ENCODE measurements at regions not wholly inside any gene's neighbourhood (a gene's known extent, or its start where the extent isn't known, plus 50 kb on each side); places are given as distances from the start of the nearest gene placed in this dataset.

GRCh38 chr6:103191391-103192093, 1668.2 kb downstream of the HACE1 start:
- peaks cover 8% of the 10 kb centered on the region for H3K4me1 ChIP-seq (ENCODE audit: insufficient read depth, low read length, severe bottlenecking)
- no peak overlapping the region for H3K27ac ChIP-seq (ENCODE audit: low read depth, low read length, poor library complexity, severe bottlenecking)
- H4K20me1 ChIP-seq (ENCODE audit: insufficient read depth, low read length), result no peaks in the 10 kb centered on the region
- H3K27me3 ChIP-seq (ENCODE audit: insufficient read depth, low read length), result no peaks in the 10 kb centered on the region
- no peak overlapping the region for H3K4me2 ChIP-seq (ENCODE audit: low read length)
- no peaks in the 10 kb centered on the region for H3K9me2 ChIP-seq (ENCODE audit: low read depth, low read length)
- H3F3A ChIP-seq (ENCODE audit: insufficient read depth, low read length), result no peaks in the 10 kb centered on the region
- H3K79me2 ChIP-seq (ENCODE audit: insufficient read depth, low read length), result no peaks in the 10 kb centered on the region
- no peak overlapping the region for H3K4me3 ChIP-seq (ENCODE audit: low read depth, low read length, poor library complexity, severe bottlenecking)
- no peak for TF ChIP-seq CTCF (IDR thresholded peaks at IDR 0.05; ENCODE audit: low read length)
- TF ChIP-seq EZH2 (IDR thresholded peaks at IDR 0.05; ENCODE audit: borderline replicate concordance, low read length), result no peak
- H3K9ac ChIP-seq (ENCODE audit: low read length), result no peak overlapping the region
- H3K36me3 ChIP-seq (ENCODE audit: insufficient read depth, low read length), result no peaks in the 10 kb centered on the region
- no peak overlapping the region for H2AFZ ChIP-seq (ENCODE audit: low read length)
- H3K9me3 ChIP-seq (ENCODE audit: low read length), result no peaks in the 10 kb centered on the region

- Histone ChIP-seq H3K9ac (ENCODE audit: low read length) (no peak overlapping the region), H3K4me2 (ENCODE audit: low read length) (no peak overlapping the region), H3K27me3 (ENCODE audit: insufficient read depth, low read length) (no peaks in the 10 kb centered on the region), H3K9me3 (ENCODE audit: low read length) (no peaks in the 10 kb centered on the region), H3F3A (ENCODE audit: insufficient read depth, low read length) (no peaks in the 10 kb centered on the region), H3K79me2 (ENCODE audit: insufficient read depth, low read length) (no peaks in the 10 kb centered on the region), H4K20me1 (ENCODE audit: insufficient read depth, low read length) (no peaks in the 10 kb centered on the region), H3K27ac (ENCODE audit: low read depth, low read length, poor library complexity, severe bottlenecking) (no peak overlapping the region), H3K4me3 (ENCODE audit: low read depth, low read length, poor library complexity, severe bottlenecking) (no peak overlapping the region), H3K4me1 (ENCODE audit: insufficient read depth, low read length, severe bottlenecking) (no peaks in the 10 kb centered on the region), H2AFZ (ENCODE audit: low read length) (no peak overlapping the region), H3K36me3 (ENCODE audit: insufficient read depth, low read length) (no peaks in the 10 kb centered on the region), H3K9me2 (ENCODE audit: low read depth, low read length) (no peaks in the 10 kb centered on the region)
- TF ChIP-seq CTCF (IDR thresholded peaks at IDR 0.05; ENCODE audit: low read length), result no peak
- no peak for TF ChIP-seq EZH2 (IDR thresholded peaks at IDR 0.05; ENCODE audit: borderline replicate concordance, low read length)
Measured at GRCh38 chr6:103184776-103185175, 1674.9 kb downstream of the HACE1 start.

GRCh38 chr6:103183831-103184411, 1675.8 kb downstream of the HACE1 start:
- no peaks in the 10 kb centered on the region for H3K9me3 ChIP-seq (ENCODE audit: low read length)
- H3K36me3 ChIP-seq (ENCODE audit: insufficient read depth, low read length), result no peaks in the 10 kb centered on the region
- H3F3A ChIP-seq (ENCODE audit: insufficient read depth, low read length), result no peaks in the 10 kb centered on the region
- H3K4me3 ChIP-seq (ENCODE audit: low read depth, low read length, poor library complexity, severe bottlenecking), result no peak overlapping the region
- no peaks in the 10 kb centered on the region for H4K20me1 ChIP-seq (ENCODE audit: insufficient read depth, low read length)
- no peak overlapping the region for H3K9ac ChIP-seq (ENCODE audit: low read length)
- TF ChIP-seq EZH2 (IDR thresholded peaks at IDR 0.05; ENCODE audit: borderline replicate concordance, low read length), result no peak
- TF ChIP-seq CTCF (IDR thresholded peaks at IDR 0.05; ENCODE audit: low read length), result no peak
- no peaks in the 10 kb centered on the region for H3K9me2 ChIP-seq (ENCODE audit: low read depth, low read length)
- H3K79me2 ChIP-seq (ENCODE audit: insufficient read depth, low read length), result no peaks in the 10 kb centered on the region
- no peak overlapping the region for H3K27ac ChIP-seq (ENCODE audit: low read depth, low read length, poor library complexity, severe bottlenecking)
- no peaks in the 10 kb centered on the region for H3K27me3 ChIP-seq (ENCODE audit: insufficient read depth, low read length)
- no peak overlapping the region for H2AFZ ChIP-seq (ENCODE audit: low read length)
- no peak overlapping the region for H3K4me2 ChIP-seq (ENCODE audit: low read length)
- no peaks in the 10 kb centered on the region for H3K4me1 ChIP-seq (ENCODE audit: insufficient read depth, low read length, severe bottlenecking)

Data from OCI-LY1 (cell line).